ENCODE measurements at regions not wholly inside any gene's neighbourhood (a gene's known extent, or its start where the extent isn't known, plus 50 kb on each side); places are given as distances from the start of the nearest gene placed in this dataset.

DNA sequence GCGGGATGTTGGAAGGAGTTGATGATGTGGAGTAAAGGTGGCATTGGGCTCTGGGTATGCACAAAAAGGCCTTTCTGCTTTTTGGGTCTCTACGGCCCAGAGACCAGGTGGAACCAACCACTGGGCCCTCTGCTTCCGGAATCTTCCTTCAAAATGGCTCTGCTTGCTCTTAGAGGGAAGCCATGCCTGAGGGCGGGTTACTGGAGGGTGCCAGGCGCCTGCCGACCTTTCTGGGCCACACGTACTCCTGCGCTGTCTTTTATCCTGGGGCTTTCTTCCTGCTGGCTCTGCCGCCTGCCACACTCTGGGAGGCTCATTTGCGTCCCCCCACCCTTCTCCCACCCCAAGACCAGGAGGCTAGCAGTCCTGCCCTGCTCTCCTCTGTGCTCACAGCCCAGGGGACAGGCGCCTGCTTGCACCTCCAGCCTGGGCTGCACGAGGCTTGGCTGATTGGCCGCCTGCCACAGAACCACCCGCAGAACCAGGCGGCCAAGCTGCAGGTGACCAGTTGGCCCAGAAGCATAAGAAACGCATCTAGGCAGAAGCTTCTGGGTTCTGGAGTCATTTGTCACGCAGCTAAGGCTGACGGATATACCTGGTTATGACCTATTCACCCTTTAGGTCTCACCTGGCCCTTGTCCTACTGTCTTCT lies 536.9 kb downstream of the TBC1D22A start:
- ATAC-seq (ENCODE audit: low read depth): no peak
- H4K5ac ChIP-seq (ENCODE audit: low read depth, low read length): no peak overlapping the region
- H3K9me3 ChIP-seq (ENCODE audit: control insufficient read depth, insufficient read depth, low read length): peaks cover 7% of the 10 kb centered on the region; the same call in 1 of the 2 replicates
- BruUV-seq (replicated peaks): no TSS peak
- no peaks in the 10 kb centered on the region for H3K79me1 ChIP-seq (ENCODE audit: low read depth in 1 of 2, low read length in 2 of 2)
- POLR2A ChIA-PET (ENCODE audit: unreplicated experiment): no interaction called here
- no peak overlapping the region for H3K9ac ChIP-seq (ENCODE audit: low read depth, low read length)
- CTCF ChIA-PET: no interaction called here
- H3K4me1 ChIP-seq (ENCODE audit: control insufficient read depth, insufficient read depth, low read length): no peaks in the 10 kb centered on the region
- in situ Hi-C loops (cut with MboI; ENCODE audit: low sequenced_read_pairs): no loop called here
- TF ChIP-seq RAD21 (IDR thresholded peaks at IDR 0.05; ENCODE audit: low read length) (no peak), MXI1 (IDR thresholded peaks at IDR 0.05; ENCODE audit: borderline replicate concordance, low read depth, low read length) (no peak), SMC3 (IDR thresholded peaks at IDR 0.05; ENCODE audit: low read depth, low read length) (no peak), NFE2L2 (IDR thresholded peaks at IDR 0.05; ENCODE audit: low read depth, low read length) (no peak), FOS (IDR thresholded peaks at IDR 0.05; ENCODE audit: low read depth, low read length) (no peak), CHD1 (IDR thresholded peaks at IDR 0.05; ENCODE audit: low read depth, low read length) (no peak)
- TF ChIP-seq, protein P1, sequence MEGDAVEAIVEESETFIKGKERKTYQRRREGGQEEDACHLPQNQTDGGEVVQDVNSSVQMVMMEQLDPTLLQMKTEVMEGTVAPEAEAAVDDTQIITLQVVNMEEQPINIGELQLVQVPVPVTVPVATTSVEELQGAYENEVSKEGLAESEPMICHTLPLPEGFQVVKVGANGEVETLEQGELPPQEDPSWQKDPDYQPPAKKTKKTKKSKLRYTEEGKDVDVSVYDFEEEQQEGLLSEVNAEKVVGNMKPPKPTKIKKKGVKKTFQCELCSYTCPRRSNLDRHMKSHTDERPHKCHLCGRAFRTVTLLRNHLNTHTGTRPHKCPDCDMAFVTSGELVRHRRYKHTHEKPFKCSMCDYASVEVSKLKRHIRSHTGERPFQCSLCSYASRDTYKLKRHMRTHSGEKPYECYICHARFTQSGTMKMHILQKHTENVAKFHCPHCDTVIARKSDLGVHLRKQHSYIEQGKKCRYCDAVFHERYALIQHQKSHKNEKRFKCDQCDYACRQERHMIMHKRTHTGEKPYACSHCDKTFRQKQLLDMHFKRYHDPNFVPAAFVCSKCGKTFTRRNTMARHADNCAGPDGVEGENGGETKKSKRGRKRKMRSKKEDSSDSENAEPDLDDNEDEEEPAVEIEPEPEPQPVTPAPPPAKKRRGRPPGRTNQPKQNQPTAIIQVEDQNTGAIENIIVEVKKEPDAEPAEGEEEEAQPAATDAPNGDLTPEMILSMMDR (conservative IDR thresholded peaks at IDR 0.05; ENCODE audit: low read depth, low read length): no peak
- H2BK5ac ChIP-seq (ENCODE audit: low read depth, low read length, poor library complexity, severe bottlenecking): no peak overlapping the region
- intact Hi-C loops (cut with micrococcal nuclease): no loop called here
- no peak overlapping the region for H4K8ac ChIP-seq (ENCODE audit: low read depth in 2 of 2, low read length in 2 of 2)
- H3K9me1 ChIP-seq (ENCODE audit: insufficient read depth, low read length): no peaks in the 10 kb centered on the region
- dilution Hi-C loops (cut with HindIII; ENCODE audit: low sequenced_read_pairs, unreplicated experiment): no loop called here
- no peak overlapping the region for H3K4me3 ChIP-seq (ENCODE audit: insufficient read depth, low read depth, low read length)
- H3K4ac ChIP-seq (ENCODE audit: low read depth, low read length): no peak overlapping the region
- H4K91ac ChIP-seq (ENCODE audit: insufficient read depth, low read depth, low read length): no peak overlapping the region
- peak overlapping the region; percentile 28 for H2AFZ ChIP-seq (replicated peaks; ENCODE audit: low read length, poor library complexity)
- no peak overlapping the region for H3K56ac ChIP-seq (ENCODE audit: extremely low read depth, insufficient read depth, low read length)
- no peak overlapping the region for H3K18ac ChIP-seq (ENCODE audit: low read depth, low read length)
- no peak overlapping the region for H2BK15ac ChIP-seq (ENCODE audit: low read depth, low read length)
- WGBS, 2 experiments (ENCODE audit: extremely low coverage in 2 of 2, insufficient read length in 1 of 2): 67% methylated on average over 9 of the region's 18 CpGs; no CpG with 5 or more reads in 1 of the 2 experiments
- H2BK20ac ChIP-seq (ENCODE audit: low read depth, low read length): no peak overlapping the region
- no peak overlapping the region for H3K4me2 ChIP-seq (ENCODE audit: low read depth, low read length)
- H3K27ac ChIP-seq (ENCODE audit: insufficient read depth, low read length): no peak overlapping the region
- H3K23ac ChIP-seq (ENCODE audit: low read depth, low read length): no peak overlapping the region
- H3K36me3 ChIP-seq (ENCODE audit: control insufficient read depth, insufficient read depth, low read length): no peaks in the 10 kb centered on the region
- H3K14ac ChIP-seq (replicated peaks; ENCODE audit: low read depth, low read length): no peak overlapping the region
- no peaks in the 10 kb centered on the region for H4K20me1 ChIP-seq (ENCODE audit: insufficient read depth, low read length)
- H2AK9ac ChIP-seq (replicated peaks; ENCODE audit: low read depth, low read length, poor library complexity): no peak overlapping the region
- H2AK5ac ChIP-seq (ENCODE audit: low read depth, low read length): no peak overlapping the region
- H3K27me3 ChIP-seq (ENCODE audit: control insufficient read depth, insufficient read depth, low read length): no peaks in the 10 kb centered on the region
- no peak overlapping the region for H2BK120ac ChIP-seq (ENCODE audit: low read depth, low read length)
- no peak for DNase-seq

Data from IMR-90 (cell line).